OCI-LY1 (cell line): ENCODE measurements at regions not wholly inside any gene's neighbourhood (a gene's known extent, or its start where the extent isn't known, plus 50 kb on each side); places are given as distances from the start of the nearest gene placed in this dataset.

Experiments
- H2AFZ ChIP-seq: fragments of 200-600 bp; sonication (generic), shearing (Covaris generic); 2 replicates; pipeline ENCODE4 v1.6.0; 2014; ENCODE audit warnings: antibody characterized with exemption, mild to moderate bottlenecking, low read length
- H3F3A ChIP-seq: fragments of 200-600 bp; sonication (generic), shearing (Covaris generic); 2 replicates; pipeline ENCODE4 v1.6.0; 2014; ENCODE audit warnings: mild to moderate bottlenecking, antibody characterized with exemption, low read length, moderate library complexity; ENCODE audit not compliant: insufficient read depth
- H3K27ac ChIP-seq: fragments of 200-600 bp; sonication (generic); 2 replicates; pipeline ENCODE4 v1.5.1; 2014; ENCODE audit warnings: low read length, mixed run types, mild to moderate bottlenecking, low read depth; ENCODE audit not compliant: poor library complexity, severe bottlenecking
- H3K27me3 ChIP-seq: fragments of 200-600 bp; sonication (generic); 2 replicates; pipeline ENCODE4 v1.6.0; 2014; ENCODE audit warnings: antibody characterized with exemption, mild to moderate bottlenecking, low read length, moderate library complexity; ENCODE audit not compliant: insufficient read depth
- H3K36me3 ChIP-seq: fragments of 200-600 bp; sonication (generic); 2 replicates; pipeline ENCODE4 v1.6.1; 2014; ENCODE audit warnings: mild to moderate bottlenecking, antibody characterized with exemption, low read length, moderate library complexity, mixed read lengths; ENCODE audit not compliant: insufficient read depth
- H3K4me1 ChIP-seq: fragments of 200-600 bp; sonication (generic); 2 replicates; pipeline ENCODE4 v1.5.1; 2014; ENCODE audit warnings: mild to moderate bottlenecking, low read length, moderate library complexity; ENCODE audit not compliant: insufficient read depth, severe bottlenecking
- H3K4me2 ChIP-seq: fragments of 200-600 bp; sonication (generic), shearing (Covaris generic); 2 replicates; pipeline ENCODE4 v1.6.1; 2014; ENCODE audit warnings: low read length
- H3K4me3 ChIP-seq: fragments of 200-600 bp; sonication (generic); 2 replicates; pipeline ENCODE4 v1.5.1; 2014; ENCODE audit warnings: low read length, low read depth, mild to moderate bottlenecking, mixed read lengths; ENCODE audit not compliant: poor library complexity, severe bottlenecking
- H3K79me2 ChIP-seq: fragments of 200-600 bp; shearing (Covaris generic); 2 replicates; pipeline ENCODE4 v1.6.1; 2016; ENCODE audit warnings: mixed run types, low read length, mixed read lengths; ENCODE audit not compliant: insufficient read depth
- H3K9ac ChIP-seq: fragments of 200-600 bp; sonication (generic), shearing (Covaris generic); 2 replicates; pipeline ENCODE4 v1.6.1; 2014; ENCODE audit warnings: mild to moderate bottlenecking, low read length, mixed read lengths
- H3K9me2 ChIP-seq: fragments of 200-600 bp; sonication (generic), shearing (Covaris generic); 2 replicates; pipeline ENCODE4 v1.6.1; 2014; ENCODE audit warnings: low read depth, mild to moderate bottlenecking, low read length, mixed read lengths
- H3K9me3 ChIP-seq: fragments of 200-600 bp; shearing (Covaris generic); 2 replicates; pipeline ENCODE4 v1.6.1; 2014; ENCODE audit warnings: low read length, mixed read lengths
- H4K20me1 ChIP-seq: fragments of 200-600 bp; sonication (generic), shearing (Covaris generic); 2 replicates; pipeline ENCODE4 v1.6.0; 2016; ENCODE audit warnings: mild to moderate bottlenecking, low read length; ENCODE audit not compliant: insufficient read depth
- CTCF ChIP-seq: fragments of 200-600 bp; sonication (generic), shearing (Covaris generic); IDR thresholded peaks from 2 replicates; pipeline ENCODE4 v1.5.1; 2017; ENCODE audit warnings: mild to moderate bottlenecking, antibody characterized with exemption, low read length, moderate library complexity, mixed read lengths
- EZH2 ChIP-seq: fragments of 200-600 bp; sonication (generic), shearing (Covaris generic); IDR thresholded peaks from 2 replicates; pipeline ENCODE4 v1.8.0; 2017; ENCODE audit warnings: borderline replicate concordance, mixed run types, mild to moderate bottlenecking, antibody characterized with exemption, low read length, moderate library complexity, mixed read lengths

GRCh38 chr6:25026723-25027122 is 91.0 kb upstream of the RIPOR2 start:
- no peaks in the 10 kb centered on the region for H3K79me2 ChIP-seq
- peak overlapping the region; percentile 29; the same call in 1 of the 2 replicates for H3K9ac ChIP-seq
- peak overlapping the region; percentile 63 for H3K4me2 ChIP-seq
- H3K4me3 ChIP-seq = no peak overlapping the region
- peak overlapping the region; percentile 16 for H3K27ac ChIP-seq
- no peaks in the 10 kb centered on the region for H4K20me1 ChIP-seq
- H3F3A ChIP-seq = no peaks in the 10 kb centered on the region
- TF ChIP-seq EZH2 (no peak), CTCF (no peak)
- H3K36me3 ChIP-seq = peaks cover 19% of the 10 kb centered on the region
- H3K9me2 ChIP-seq = no peaks in the 10 kb centered on the region
- no peaks in the 10 kb centered on the region for H3K27me3 ChIP-seq
- peaks cover 32% of the 10 kb centered on the region for H3K4me1 ChIP-seq
- H2AFZ ChIP-seq = no peak overlapping the region
- no peaks in the 10 kb centered on the region for H3K9me3 ChIP-seq

- Histone ChIP-seq H2AFZ (no peak overlapping the region), H3K27ac (peak overlapping the region; percentile 16), H3F3A (no peaks in the 10 kb centered on the region), H3K4me3 (peak overlapping the region; percentile 50), H3K9me2 (no peaks in the 10 kb centered on the region), H4K20me1 (no peaks in the 10 kb centered on the region), H3K9ac (peak overlapping the region; percentile 20; the same call in 1 of the 2 replicates), H3K9me3 (no peaks in the 10 kb centered on the region), H3K4me2 (peak overlapping the region; percentile 63), H3K4me1 (peaks cover 32% of the 10 kb centered on the region), H3K79me2 (no peaks in the 10 kb centered on the region), H3K36me3 (peaks cover 19% of the 10 kb centered on the region), H3K27me3 (no peaks in the 10 kb centered on the region)
- TF ChIP-seq EZH2 = no peak
- TF ChIP-seq CTCF = peak; percentile 75
Observed at GRCh38 chr6:25027221-25027916, 91.6 kb upstream of the RIPOR2 start.

GRCh38 chr6:25028328-25028727 is 92.6 kb upstream of the RIPOR2 start:
- Histone ChIP-seq H3F3A (no peaks in the 10 kb centered on the region), H3K4me1 (peaks cover 32% of the 10 kb centered on the region), H3K79me2 (peaks cover 3% of the 10 kb centered on the region; the same call in 1 of the 2 replicates), H3K9me2 (no peaks in the 10 kb centered on the region), H3K27ac (peak overlapping the region; percentile 16), H2AFZ (no peak overlapping the region), H4K20me1 (no peaks in the 10 kb centered on the region), H3K27me3 (no peaks in the 10 kb centered on the region), H3K9ac (no peak overlapping the region; the same call in 1 of the 2 replicates), H3K36me3 (peaks cover 19% of the 10 kb centered on the region), H3K9me3 (no peaks in the 10 kb centered on the region), H3K4me3 (no peak overlapping the region), H3K4me2 (peak overlapping the region; percentile 63)
- TF ChIP-seq EZH2 (no peak), CTCF (no peak)
